HepG2 (cell line): ENCODE measurements at regions not wholly inside any gene's neighbourhood (a gene's known extent, or its start where the extent isn't known, plus 50 kb on each side); places are given as distances from the start of the nearest gene placed in this dataset.

Experiments
- FOXJ3 ChIP-seq: sonication (generic); formaldehyde crosslinking; IDR thresholded peaks from 2 replicates; pipeline ENCODE4 v1.4.0; 2020; ENCODE audit warnings: missing genetic modification reagents, mild to moderate bottlenecking, borderline replicate concordance
- GPN1 ChIP-seq: sonication (generic); formaldehyde crosslinking; IDR thresholded peaks from 2 replicates; pipeline ENCODE4 v1.5.1; 2020; ENCODE audit warnings: missing genetic modification reagents, borderline replicate concordance
- KDM2A ChIP-seq: sonication (generic); formaldehyde crosslinking; IDR thresholded peaks from 2 replicates; pipeline ENCODE4 v1.4.0; 2020; ENCODE audit warnings: low read depth, missing genetic modification reagents, borderline replicate concordance
- MED13 ChIP-seq: sonication (generic); formaldehyde crosslinking; IDR thresholded peaks from 2 replicates; pipeline ENCODE4 v1.5.0; 2020; ENCODE audit warnings: missing genetic modification reagents
- SIN3A ChIP-seq: IDR thresholded peaks from 2 replicates; pipeline ENCODE4 v1.6.1; 2011; ENCODE audit warnings: low read depth, mild to moderate bottlenecking, control low read depth, low read length, borderline replicate concordance
- ZNF138 ChIP-seq: sonication (generic); formaldehyde crosslinking; IDR thresholded peaks from 2 replicates; pipeline ENCODE4 v1.5.0; 2020; ENCODE audit warnings: mild to moderate bottlenecking, low read depth, missing genetic modification reagents
- ZSCAN12 ChIP-seq: sonication (generic); formaldehyde crosslinking; IDR thresholded peaks from 2 replicates; pipeline ENCODE4 v1.9.0; 2021; ENCODE audit warnings: mild to moderate bottlenecking, missing genetic modification reagents
- TF ChIP-seq, protein P1 (sequence below), 2 experiments: IDR thresholded peaks; 2 replicates each; pipeline ENCODE4 v1.6.1; 2011 to 2012; ENCODE audit warnings: low read length in 2 of 2, borderline replicate concordance in 1 of 2, low read depth in 1 of 2, mild to moderate bottlenecking in 1 of 2, moderate library complexity in 1 of 2
- TF ChIP-seq, protein P2 (sequence below): sonication (generic); formaldehyde crosslinking; IDR thresholded peaks from 2 replicates; pipeline ENCODE4 v1.4.0; 2020; ENCODE audit warnings: missing genetic modification reagents, borderline replicate concordance
- TF ChIP-seq, protein P3 (sequence below): sonication (generic); formaldehyde crosslinking; IDR thresholded peaks from 2 replicates; pipeline ENCODE4 v1.9.0; 2022; ENCODE audit warnings: missing genetic modification reagents, mild to moderate bottlenecking, borderline replicate concordance

DNA sequence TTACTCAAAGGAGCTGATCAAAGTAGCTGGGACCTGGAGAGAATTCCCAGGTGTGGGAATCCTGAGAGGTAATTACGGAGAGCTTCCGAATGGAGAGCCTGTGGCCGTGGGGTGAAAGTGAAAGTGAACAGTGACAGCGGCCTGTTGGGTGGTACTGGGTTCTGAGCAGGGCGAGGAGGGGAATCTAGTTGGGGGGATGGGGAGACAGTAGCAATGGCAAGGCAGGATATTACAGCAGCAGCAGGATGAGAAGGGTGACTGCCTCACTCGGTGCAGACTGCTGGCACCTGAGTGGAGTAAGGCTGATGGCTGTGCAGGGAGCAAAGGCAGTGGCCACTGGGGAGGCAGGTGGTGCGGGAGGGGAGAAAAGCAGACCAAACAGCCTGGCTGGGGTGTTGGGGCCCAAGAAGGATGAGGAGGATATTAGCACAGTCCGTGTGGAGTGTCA lies 70.3 kb upstream of the PRDX6 start:
- TF ChIP-seq, protein P1, sequence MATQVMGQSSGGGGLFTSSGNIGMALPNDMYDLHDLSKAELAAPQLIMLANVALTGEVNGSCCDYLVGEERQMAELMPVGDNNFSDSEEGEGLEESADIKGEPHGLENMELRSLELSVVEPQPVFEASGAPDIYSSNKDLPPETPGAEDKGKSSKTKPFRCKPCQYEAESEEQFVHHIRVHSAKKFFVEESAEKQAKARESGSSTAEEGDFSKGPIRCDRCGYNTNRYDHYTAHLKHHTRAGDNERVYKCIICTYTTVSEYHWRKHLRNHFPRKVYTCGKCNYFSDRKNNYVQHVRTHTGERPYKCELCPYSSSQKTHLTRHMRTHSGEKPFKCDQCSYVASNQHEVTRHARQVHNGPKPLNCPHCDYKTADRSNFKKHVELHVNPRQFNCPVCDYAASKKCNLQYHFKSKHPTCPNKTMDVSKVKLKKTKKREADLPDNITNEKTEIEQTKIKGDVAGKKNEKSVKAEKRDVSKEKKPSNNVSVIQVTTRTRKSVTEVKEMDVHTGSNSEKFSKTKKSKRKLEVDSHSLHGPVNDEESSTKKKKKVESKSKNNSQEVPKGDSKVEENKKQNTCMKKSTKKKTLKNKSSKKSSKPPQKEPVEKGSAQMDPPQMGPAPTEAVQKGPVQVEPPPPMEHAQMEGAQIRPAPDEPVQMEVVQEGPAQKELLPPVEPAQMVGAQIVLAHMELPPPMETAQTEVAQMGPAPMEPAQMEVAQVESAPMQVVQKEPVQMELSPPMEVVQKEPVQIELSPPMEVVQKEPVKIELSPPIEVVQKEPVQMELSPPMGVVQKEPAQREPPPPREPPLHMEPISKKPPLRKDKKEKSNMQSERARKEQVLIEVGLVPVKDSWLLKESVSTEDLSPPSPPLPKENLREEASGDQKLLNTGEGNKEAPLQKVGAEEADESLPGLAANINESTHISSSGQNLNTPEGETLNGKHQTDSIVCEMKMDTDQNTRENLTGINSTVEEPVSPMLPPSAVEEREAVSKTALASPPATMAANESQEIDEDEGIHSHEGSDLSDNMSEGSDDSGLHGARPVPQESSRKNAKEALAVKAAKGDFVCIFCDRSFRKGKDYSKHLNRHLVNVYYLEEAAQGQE (IDR thresholded peaks at IDR 0.05; ENCODE audit: borderline replicate concordance in 1 of 2, low read depth in 1 of 2, low read length in 2 of 2): no peak
- no peak for TF ChIP-seq ZSCAN12 (CRISPR knock-in tag)
- TF ChIP-seq ZNF138 (CRISPR knock-in tag): no peak
- TF ChIP-seq, protein P2, sequence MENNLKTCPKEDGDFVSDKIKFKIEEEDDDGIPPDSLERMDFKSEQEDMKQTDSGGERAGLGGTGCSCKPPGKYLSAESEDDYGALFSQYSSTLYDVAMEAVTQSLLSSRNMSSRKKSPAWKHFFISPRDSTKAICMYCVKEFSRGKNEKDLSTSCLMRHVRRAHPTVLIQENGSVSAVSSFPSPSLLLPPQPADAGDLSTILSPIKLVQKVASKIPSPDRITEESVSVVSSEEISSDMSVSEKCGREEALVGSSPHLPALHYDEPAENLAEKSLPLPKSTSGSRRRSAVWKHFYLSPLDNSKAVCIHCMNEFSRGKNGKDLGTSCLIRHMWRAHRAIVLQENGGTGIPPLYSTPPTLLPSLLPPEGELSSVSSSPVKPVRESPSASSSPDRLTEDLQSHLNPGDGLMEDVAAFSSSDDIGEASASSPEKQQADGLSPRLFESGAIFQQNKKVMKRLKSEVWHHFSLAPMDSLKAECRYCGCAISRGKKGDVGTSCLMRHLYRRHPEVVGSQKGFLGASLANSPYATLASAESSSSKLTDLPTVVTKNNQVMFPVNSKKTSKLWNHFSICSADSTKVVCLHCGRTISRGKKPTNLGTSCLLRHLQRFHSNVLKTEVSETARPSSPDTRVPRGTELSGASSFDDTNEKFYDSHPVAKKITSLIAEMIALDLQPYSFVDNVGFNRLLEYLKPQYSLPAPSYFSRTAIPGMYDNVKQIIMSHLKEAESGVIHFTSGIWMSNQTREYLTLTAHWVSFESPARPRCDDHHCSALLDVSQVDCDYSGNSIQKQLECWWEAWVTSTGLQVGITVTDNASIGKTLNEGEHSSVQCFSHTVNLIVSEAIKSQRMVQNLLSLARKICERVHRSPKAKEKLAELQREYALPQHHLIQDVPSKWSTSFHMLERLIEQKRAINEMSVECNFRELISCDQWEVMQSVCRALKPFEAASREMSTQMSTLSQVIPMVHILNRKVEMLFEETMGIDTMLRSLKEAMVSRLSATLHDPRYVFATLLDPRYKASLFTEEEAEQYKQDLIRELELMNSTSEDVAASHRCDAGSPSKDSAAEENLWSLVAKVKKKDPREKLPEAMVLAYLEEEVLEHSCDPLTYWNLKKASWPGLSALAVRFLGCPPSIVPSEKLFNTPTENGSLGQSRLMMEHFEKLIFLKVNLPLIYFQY (CRISPR knock-in tag): no peak
- TF ChIP-seq SIN3A: no peak
- TF ChIP-seq GPN1 (CRISPR knock-in tag): no peak
- no peak for TF ChIP-seq KDM2A (CRISPR knock-in tag)
- TF ChIP-seq, protein P3, sequence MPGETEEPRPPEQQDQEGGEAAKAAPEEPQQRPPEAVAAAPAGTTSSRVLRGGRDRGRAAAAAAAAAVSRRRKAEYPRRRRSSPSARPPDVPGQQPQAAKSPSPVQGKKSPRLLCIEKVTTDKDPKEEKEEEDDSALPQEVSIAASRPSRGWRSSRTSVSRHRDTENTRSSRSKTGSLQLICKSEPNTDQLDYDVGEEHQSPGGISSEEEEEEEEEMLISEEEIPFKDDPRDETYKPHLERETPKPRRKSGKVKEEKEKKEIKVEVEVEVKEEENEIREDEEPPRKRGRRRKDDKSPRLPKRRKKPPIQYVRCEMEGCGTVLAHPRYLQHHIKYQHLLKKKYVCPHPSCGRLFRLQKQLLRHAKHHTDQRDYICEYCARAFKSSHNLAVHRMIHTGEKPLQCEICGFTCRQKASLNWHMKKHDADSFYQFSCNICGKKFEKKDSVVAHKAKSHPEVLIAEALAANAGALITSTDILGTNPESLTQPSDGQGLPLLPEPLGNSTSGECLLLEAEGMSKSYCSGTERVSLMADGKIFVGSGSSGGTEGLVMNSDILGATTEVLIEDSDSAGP (CRISPR knock-in tag): no peak
- TF ChIP-seq FOXJ3 (CRISPR knock-in tag): no peak
- TF ChIP-seq MED13 (CRISPR knock-in tag): no peak
